Bronchial epithelial cell (primary cell): ENCODE measurements at regions not wholly inside any gene's neighbourhood (a gene's known extent, or its start where the extent isn't known, plus 50 kb on each side); places are given as distances from the start of the nearest gene placed in this dataset.

Experiments
- DNase-seq: peaks from one replicate; pipeline ENCODE4 v3.0.0-alpha.2; 2010; ENCODE audit warnings: low read depth
- FAIRE-seq: peaks from 2 replicates; lab custom pipeline; 2011; peaks lifted over from hg19 to GRCh38; lab: Jason Lieb, UNC
- H3K27me3 ChIP-seq: 2 replicates; pipeline ENCODE4 v1.5.1; 2011; ENCODE audit warnings: low read length; ENCODE audit not compliant: control insufficient read depth, insufficient read depth
- H3K36me3 ChIP-seq: 2 replicates; pipeline ENCODE4 v1.5.1; 2011; ENCODE audit warnings: low read length; ENCODE audit not compliant: control insufficient read depth, insufficient read depth
- H3K4me3 ChIP-seq: 2 replicates; pipeline ENCODE4 v1.5.1; 2011; ENCODE audit warnings: mild to moderate bottlenecking, low read depth, low read length, control low read depth
- CTCF ChIP-seq: IDR thresholded peaks from 2 replicates; pipeline ENCODE4 v1.5.1; 2011; ENCODE audit warnings: mild to moderate bottlenecking, moderate library complexity, low read length, control low read depth, inconsistent platforms; ENCODE audit not compliant: insufficient read depth, severe bottlenecking

GRCh38 chr2:19799881-19800780 is 101.7 kb downstream of the TTC32 start:
- no peak for FAIRE-seq
- no peak overlapping the region for H3K4me3 ChIP-seq
- H3K36me3 ChIP-seq: no peaks in the 10 kb centered on the region
- H3K27me3 ChIP-seq: no peaks in the 10 kb centered on the region
- peak; percentile 64 for DNase-seq
- TF ChIP-seq CTCF: peak; percentile 4

- no peak for DNase-seq
- no peaks in the 10 kb centered on the region for H3K36me3 ChIP-seq
- H3K4me3 ChIP-seq: no peak overlapping the region
- no peak for FAIRE-seq
- no peaks in the 10 kb centered on the region for H3K27me3 ChIP-seq
- TF ChIP-seq CTCF: no peak
Observed at GRCh38 chr2:19797871-19798270, 103.9 kb downstream of the TTC32 start.

- TF ChIP-seq CTCF: no peak
- H3K36me3 ChIP-seq: no peaks in the 10 kb centered on the region
- DNase-seq: no peak
- no peak for FAIRE-seq
- no peaks in the 10 kb centered on the region for H3K27me3 ChIP-seq
- no peak overlapping the region for H3K4me3 ChIP-seq
Observed at GRCh38 chr2:19797243-19797810, 104.5 kb downstream of the TTC32 start.

- H3K4me3 ChIP-seq: no peak overlapping the region
- TF ChIP-seq CTCF: no peak
Observed at GRCh38 chr2:19796035-19796695, 105.6 kb downstream of the TTC32 start.

GRCh38 chr2:19793132-19793750 is 108.5 kb downstream of the TTC32 start:
- DNase-seq (no peak), FAIRE-seq (no peak)
- H3K27me3 ChIP-seq: no peaks in the 10 kb centered on the region
- no peak for TF ChIP-seq CTCF
- H3K36me3 ChIP-seq: no peaks in the 10 kb centered on the region
- no peak overlapping the region for H3K4me3 ChIP-seq

More at GRCh38 chr2:19796035-19796695, 105.6 kb downstream of the TTC32 start:
- no peaks in the 10 kb centered on the region for H3K27me3 ChIP-seq
- H3K36me3 ChIP-seq: no peaks in the 10 kb centered on the region
- FAIRE-seq (no peak), DNase-seq (peak; percentile 83)
